ENCODE measurements at regions not wholly inside any gene's neighbourhood (a gene's known extent, or its start where the extent isn't known, plus 50 kb on each side); places are given as distances from the start of the nearest gene placed in this dataset.

GRCh38 chr5:116361979-116362577 lies 212.5 kb downstream of the SEMA6A start:
- no peak for DNase-seq (ENCODE audit: low spot score)

- DNase-seq (ENCODE audit: low spot score): no peak
Observed at GRCh38 chr5:116361171-116361967, 213.3 kb downstream of the SEMA6A start.

GRCh38 chr5:116360008-116360853 lies 214.4 kb downstream of the SEMA6A start:
- no peak for DNase-seq (ENCODE audit: low spot score)

- DNase-seq (ENCODE audit: low spot score): no peak
Observed at GRCh38 chr5:116359592-116359991, 215.0 kb downstream of the SEMA6A start.

- peak; percentile 70 for DNase-seq (ENCODE audit: low spot score)
Observed at GRCh38 chr5:116358911-116359418, 215.7 kb downstream of the SEMA6A start.

GRCh38 chr5:116358015-116358523 lies 216.6 kb downstream of the SEMA6A start:
- no peak for DNase-seq (ENCODE audit: low spot score)

- DNase-seq (ENCODE audit: low spot score): no peak
Observed at GRCh38 chr5:116355819-116356601, 218.6 kb downstream of the SEMA6A start.

GRCh38 chr5:116354699-116355098 lies 219.9 kb downstream of the SEMA6A start:
- no peak for DNase-seq (ENCODE audit: low spot score)

GRCh38 chr5:116347657-116348056 lies 227.0 kb downstream of the SEMA6A start:
- no peak for DNase-seq (ENCODE audit: low spot score)

GRCh38 chr5:116343961-116344360 lies 230.7 kb downstream of the SEMA6A start:
- no peak for DNase-seq (ENCODE audit: low spot score)
